Liver (tissue), 8 donors: ENCODE measurements at regions not wholly inside any gene's neighbourhood (a gene's known extent, or its start where the extent isn't known, plus 50 kb on each side); places are given as distances from the start of the nearest gene placed in this dataset.

Source experiments
- DNase-seq: peaks from one replicate; pipeline ENCODE4 v3.0.0-alpha.2; 2017; ENCODE audit warnings: low spot score
- H3K27ac ChIP-seq, 2 donors: one replicate each; pipeline ENCODE4 v1.7.0; 2013; ENCODE audit warnings: inconsistent platforms in 2 of 2, low read length in 2 of 2, control low read depth in 1 of 2, low read depth in 1 of 2, mild to moderate bottlenecking in 1 of 2
- H3K27me3 ChIP-seq, 4 donors: one replicate each; pipeline versions ENCODE4 v1.6.1 to v1.7.0; 2013; ENCODE audit warnings: low read length in 3 of 4, inconsistent platforms in 1 of 4, mild to moderate bottlenecking in 1 of 4, moderate library complexity in 1 of 4; ENCODE audit not compliant: control insufficient read depth in 4 of 4, insufficient read depth in 4 of 4
- H3K36me3 ChIP-seq, 4 donors: one replicate each; pipeline versions ENCODE4 v1.6.1 to v1.7.0; 2013; ENCODE audit warnings: low read length in 3 of 4, mild to moderate bottlenecking in 3 of 4, low read depth in 1 of 4, moderate library complexity in 1 of 4; ENCODE audit not compliant: control insufficient read depth in 4 of 4, insufficient read depth in 3 of 4
- H3K4me1 ChIP-seq, 4 donors: one replicate each; pipeline versions ENCODE4 v1.6.1 to v1.7.0; 2013; ENCODE audit warnings: low read length in 3 of 4, mild to moderate bottlenecking in 3 of 4, moderate library complexity in 1 of 4; ENCODE audit not compliant: control insufficient read depth in 4 of 4, insufficient read depth in 4 of 4
- H3K4me3 ChIP-seq, 3 donors: one replicate each; pipeline versions ENCODE4 v1.6.1 to v1.7.0; 2013; ENCODE audit warnings: low read length in 3 of 3, control low read depth in 1 of 3, low read depth in 1 of 3, mild to moderate bottlenecking in 1 of 3
- H3K9ac ChIP-seq, 2 donors: one replicate each; pipeline ENCODE4 v1.7.0; 2013; ENCODE audit warnings: low read length in 2 of 2, mild to moderate bottlenecking in 2 of 2, moderate library complexity in 2 of 2, control low read depth in 1 of 2, low read depth in 1 of 2
- H3K9me3 ChIP-seq, 4 donors: one replicate each; pipeline versions ENCODE4 v1.6.1 to v1.7.0; 2013; ENCODE audit warnings: low read length in 3 of 4; ENCODE audit not compliant: control insufficient read depth in 4 of 4
- ATF3 ChIP-seq: IDR thresholded peaks from 2 replicates; pipeline ENCODE4 v1.6.1; 2016; ENCODE audit warnings: antibody characterized with exemption
- EGR1 ChIP-seq, 2 donors: IDR thresholded peaks; 2 replicates each; pipeline ENCODE4 v1.6.1; 2016 to 2018; ENCODE audit warnings: antibody characterized with exemption in 2 of 2, low read depth in 2 of 2
- FOXA2 ChIP-seq: IDR thresholded peaks from 2 replicates; pipeline ENCODE4 v1.6.1; 2016; ENCODE audit warnings: antibody characterized with exemption
- HNF4A ChIP-seq, 2 donors: conservative IDR thresholded peaks; 2 replicates each; pipeline ENCODE4 v1.6.1; 2016; ENCODE audit warnings: antibody characterized with exemption in 2 of 2, mild to moderate bottlenecking in 2 of 2
- HNF4G ChIP-seq: IDR thresholded peaks from 2 replicates; pipeline ENCODE4 v1.6.1; 2016; ENCODE audit warnings: antibody characterized with exemption
- JUND ChIP-seq, 2 donors: IDR thresholded peaks; 2 replicates each; pipeline ENCODE4 v1.6.1; 2016; ENCODE audit warnings: antibody characterized with exemption in 2 of 2
- NR2F2 ChIP-seq: IDR thresholded peaks from 2 replicates; pipeline ENCODE4 v1.6.1; 2016; ENCODE audit warnings: antibody characterized with exemption
- RAD21 ChIP-seq, 2 donors: IDR thresholded peaks; 2 replicates each; pipeline ENCODE4 v1.6.1; 2016; ENCODE audit warnings: antibody characterized with exemption in 2 of 2, mild to moderate bottlenecking in 2 of 2
- SP1 ChIP-seq: IDR thresholded peaks from 2 replicates; pipeline ENCODE4 v1.6.1; 2018; ENCODE audit warnings: antibody characterized with exemption, mild to moderate bottlenecking
- YY1 ChIP-seq: IDR thresholded peaks from 2 replicates; pipeline ENCODE4 v1.6.1; 2016; ENCODE audit warnings: antibody characterized with exemption, mild to moderate bottlenecking
- ZBTB33 ChIP-seq: IDR thresholded peaks from 2 replicates; pipeline ENCODE4 v1.6.1; 2016; ENCODE audit warnings: antibody characterized with exemption
- WGBS: extraction: QIAGEN DNeasy Blood & Tissue Kit; methylation state at CpG from one replicate; pipeline ENCODE4 v1.1.7; 2013; 5-methylcytosine and 5-hydroxymethylcytosine counted together
- TF ChIP-seq, protein P1 (sequence below): fragments of 150-350 bp; IDR thresholded peaks from 2 replicates; pipeline ENCODE4 v1.5.1; 2017; ENCODE audit warnings: improper control_type of control experiment, low read depth, low read length; ENCODE audit not compliant: missing input control
- TF ChIP-seq, protein P2 (sequence below): IDR thresholded peaks from 2 replicates; pipeline ENCODE4 v1.6.1; 2016; ENCODE audit warnings: antibody characterized with exemption, mild to moderate bottlenecking
- donor health status: healthy.
- donor health status: healthy.
- donor health status: healthy.
- donor health status: healthy.
- donor health status: healthy.

- H3K4me3 ChIP-seq, result no peak overlapping the region
- H3K9ac ChIP-seq, result no peak overlapping the region
- no peaks in the 10 kb centered on the region for H3K27me3 ChIP-seq
- DNase-seq, result no peak
- no peak overlapping the region for H3K27ac ChIP-seq
- 91% methylated on average over 2 of the region's 2 CpGs for WGBS
- H3K36me3 ChIP-seq, result no peaks in the 10 kb centered on the region
- no peak for TF ChIP-seq HNF4A (conservative IDR thresholded peaks at IDR 0.05)
- TF ChIP-seq RAD21 (IDR thresholded peaks at IDR 0.05), result no peak
- peaks cover 0 to 2% (median 0%) of the 10 kb centered on the region in 4 donors for H3K9me3 ChIP-seq
- H3K4me1 ChIP-seq, result no peaks in the 10 kb centered on the region
Measured at GRCh38 chr1:219266524-219266923, 92.8 kb downstream of the LYPLAL1 start.

GRCh38 chr1:219265026-219265515 lies 91.4 kb downstream of the LYPLAL1 start:
- Histone ChIP-seq H3K9ac (no peak overlapping the region), H3K27ac (no peak overlapping the region), H3K9me3 (peaks cover 0 to 6% (median 3%) of the 10 kb centered on the region in 4 donors), H3K36me3 (no peaks in the 10 kb centered on the region), H3K4me3 (no peak overlapping the region), H3K4me1 (no peaks in the 10 kb centered on the region), H3K27me3 (no peaks in the 10 kb centered on the region)
- TF ChIP-seq HNF4A (conservative IDR thresholded peaks at IDR 0.05), result no peak
- TF ChIP-seq ATF3, result no peak
- TF ChIP-seq EGR1 (IDR thresholded peaks at IDR 0.05; ENCODE audit: low read depth in 2 of 2), result no peak
- no peak for TF ChIP-seq FOXA2
- no peak for TF ChIP-seq NR2F2
- no peak for TF ChIP-seq JUND (IDR thresholded peaks at IDR 0.05)
- TF ChIP-seq HNF4G, result no peak
- no peak for TF ChIP-seq SP1
- TF ChIP-seq, protein P1, sequence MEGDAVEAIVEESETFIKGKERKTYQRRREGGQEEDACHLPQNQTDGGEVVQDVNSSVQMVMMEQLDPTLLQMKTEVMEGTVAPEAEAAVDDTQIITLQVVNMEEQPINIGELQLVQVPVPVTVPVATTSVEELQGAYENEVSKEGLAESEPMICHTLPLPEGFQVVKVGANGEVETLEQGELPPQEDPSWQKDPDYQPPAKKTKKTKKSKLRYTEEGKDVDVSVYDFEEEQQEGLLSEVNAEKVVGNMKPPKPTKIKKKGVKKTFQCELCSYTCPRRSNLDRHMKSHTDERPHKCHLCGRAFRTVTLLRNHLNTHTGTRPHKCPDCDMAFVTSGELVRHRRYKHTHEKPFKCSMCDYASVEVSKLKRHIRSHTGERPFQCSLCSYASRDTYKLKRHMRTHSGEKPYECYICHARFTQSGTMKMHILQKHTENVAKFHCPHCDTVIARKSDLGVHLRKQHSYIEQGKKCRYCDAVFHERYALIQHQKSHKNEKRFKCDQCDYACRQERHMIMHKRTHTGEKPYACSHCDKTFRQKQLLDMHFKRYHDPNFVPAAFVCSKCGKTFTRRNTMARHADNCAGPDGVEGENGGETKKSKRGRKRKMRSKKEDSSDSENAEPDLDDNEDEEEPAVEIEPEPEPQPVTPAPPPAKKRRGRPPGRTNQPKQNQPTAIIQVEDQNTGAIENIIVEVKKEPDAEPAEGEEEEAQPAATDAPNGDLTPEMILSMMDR, result no peak
- TF ChIP-seq, protein P2, sequence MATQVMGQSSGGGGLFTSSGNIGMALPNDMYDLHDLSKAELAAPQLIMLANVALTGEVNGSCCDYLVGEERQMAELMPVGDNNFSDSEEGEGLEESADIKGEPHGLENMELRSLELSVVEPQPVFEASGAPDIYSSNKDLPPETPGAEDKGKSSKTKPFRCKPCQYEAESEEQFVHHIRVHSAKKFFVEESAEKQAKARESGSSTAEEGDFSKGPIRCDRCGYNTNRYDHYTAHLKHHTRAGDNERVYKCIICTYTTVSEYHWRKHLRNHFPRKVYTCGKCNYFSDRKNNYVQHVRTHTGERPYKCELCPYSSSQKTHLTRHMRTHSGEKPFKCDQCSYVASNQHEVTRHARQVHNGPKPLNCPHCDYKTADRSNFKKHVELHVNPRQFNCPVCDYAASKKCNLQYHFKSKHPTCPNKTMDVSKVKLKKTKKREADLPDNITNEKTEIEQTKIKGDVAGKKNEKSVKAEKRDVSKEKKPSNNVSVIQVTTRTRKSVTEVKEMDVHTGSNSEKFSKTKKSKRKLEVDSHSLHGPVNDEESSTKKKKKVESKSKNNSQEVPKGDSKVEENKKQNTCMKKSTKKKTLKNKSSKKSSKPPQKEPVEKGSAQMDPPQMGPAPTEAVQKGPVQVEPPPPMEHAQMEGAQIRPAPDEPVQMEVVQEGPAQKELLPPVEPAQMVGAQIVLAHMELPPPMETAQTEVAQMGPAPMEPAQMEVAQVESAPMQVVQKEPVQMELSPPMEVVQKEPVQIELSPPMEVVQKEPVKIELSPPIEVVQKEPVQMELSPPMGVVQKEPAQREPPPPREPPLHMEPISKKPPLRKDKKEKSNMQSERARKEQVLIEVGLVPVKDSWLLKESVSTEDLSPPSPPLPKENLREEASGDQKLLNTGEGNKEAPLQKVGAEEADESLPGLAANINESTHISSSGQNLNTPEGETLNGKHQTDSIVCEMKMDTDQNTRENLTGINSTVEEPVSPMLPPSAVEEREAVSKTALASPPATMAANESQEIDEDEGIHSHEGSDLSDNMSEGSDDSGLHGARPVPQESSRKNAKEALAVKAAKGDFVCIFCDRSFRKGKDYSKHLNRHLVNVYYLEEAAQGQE, result no peak
- no peak for TF ChIP-seq YY1
- no peak for DNase-seq
- WGBS, result 96% methylated on average over 2 of the region's 2 CpGs

DNA sequence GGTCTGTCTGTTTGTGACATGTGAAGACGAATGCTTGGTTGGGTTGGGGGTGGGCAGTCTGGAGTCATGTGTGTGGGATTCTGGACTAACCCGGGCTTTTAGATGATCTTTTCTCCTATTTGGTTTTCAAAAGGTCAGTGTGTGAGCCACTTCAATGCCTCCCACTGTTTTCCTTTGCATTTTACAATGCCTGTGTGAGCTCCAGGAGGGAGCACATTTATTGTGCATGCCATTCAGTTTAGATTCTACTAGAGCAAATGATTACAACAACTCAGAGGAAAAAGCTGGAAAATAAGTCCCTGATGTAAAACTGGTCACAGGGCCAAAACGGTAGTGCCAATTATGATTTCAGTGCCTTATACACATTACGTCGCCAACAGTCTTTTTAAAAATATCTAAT lies 90.9 kb downstream of the LYPLAL1 start:
- Histone ChIP-seq H3K36me3 (no peaks in the 10 kb centered on the region), H3K4me1 (no peaks in the 10 kb centered on the region), H3K9ac (no peak overlapping the region), H3K27ac (no peak overlapping the region), H3K4me3 (no peak overlapping the region), H3K27me3 (no peaks in the 10 kb centered on the region), H3K9me3 (peaks cover 0 to 6% (median 3%) of the 10 kb centered on the region in 4 donors)
- 85% methylated on average over 5 of the region's 5 CpGs for WGBS
- TF ChIP-seq ZBTB33, result no peak
- DNase-seq, result no peak
